Common myeloid progenitor, CD34-positive (primary cell): ENCODE measurements at regions not wholly inside any gene's neighbourhood (a gene's known extent, or its start where the extent isn't known, plus 50 kb on each side); places are given as distances from the start of the nearest gene placed in this dataset.

Experiments used
- CTCF ChIA-PET: fragments of 350-600 bp; sonication (Branson Sonifier 250); formaldehyde crosslinking; loops from one replicate; lab custom pipeline; 2021; ENCODE audit warnings: antibody characterized with exemption; lab: Charles Lee
- POLR2A ChIA-PET: fragments of 350-600 bp; sonication (Branson Sonifier 250); formaldehyde crosslinking; loops from one replicate; lab custom pipeline; 2021; ENCODE audit warnings: antibody characterized with exemption; lab: Charles Lee
- DNase-seq, 3 donors: peaks; one replicate each; pipeline versions ENCODE4 v3.0.0 to v3.0.0-alpha.2; 2013
- H3K27ac ChIP-seq, 2 experiments: 1 replicate in 1 of 2; 2 replicates in 1 of 2; pipeline ENCODE4 v1.7.0; 2013; ENCODE audit warnings: inconsistent platforms in 2 of 2, low read length in 2 of 2, mild to moderate bottlenecking in 2 of 2, low read depth in 1 of 2, moderate library complexity in 1 of 2; ENCODE audit not compliant: severe bottlenecking in 2 of 2, insufficient read depth in 1 of 2, poor library complexity in 1 of 2
- H3K27me3 ChIP-seq, 5 experiments: replicated peaks in 2 of 5; 1 replicate in 3 of 5; 2 replicates in 2 of 5; pipeline versions ENCODE4 v1.6.1 to v1.7.0; 2013; ENCODE audit warnings: low read length in 4 of 5, mild to moderate bottlenecking in 2 of 5, moderate library complexity in 2 of 5, inconsistent platforms in 1 of 5; ENCODE audit not compliant: insufficient read depth in 5 of 5, control insufficient read depth in 4 of 5
- H3K36me3 ChIP-seq, 4 experiments: 1 replicate in 2 of 4; 2 replicates in 2 of 4; pipeline versions ENCODE4 v1.6.1 to v1.7.0; 2013; ENCODE audit warnings: low read length in 3 of 4, control low read depth in 1 of 4, mild to moderate bottlenecking in 1 of 4; ENCODE audit not compliant: control insufficient read depth in 4 of 4, insufficient read depth in 4 of 4
- H3K4me1 ChIP-seq, 4 experiments: 1 replicate in 3 of 4; 2 replicates in 1 of 4; pipeline versions ENCODE4 v1.6.1 to v1.7.1; 2013; ENCODE audit warnings: low read length in 3 of 4, mild to moderate bottlenecking in 3 of 4, control low read depth in 1 of 4, inconsistent platforms in 1 of 4, moderate library complexity in 1 of 4; ENCODE audit not compliant: control insufficient read depth in 4 of 4, insufficient read depth in 4 of 4; ENCODE audit errors: control extremely low read depth in 1 of 4
- H3K4me3 ChIP-seq, 7 experiments: 1 replicate in 4 of 7; 2 replicates in 3 of 7; pipeline versions ENCODE4 v1.5.1 to v1.7.0; 2013; ENCODE audit warnings: mild to moderate bottlenecking in 7 of 7, low read length in 6 of 7, moderate library complexity in 6 of 7, inconsistent platforms in 2 of 7, low read depth in 2 of 7, control low read depth in 1 of 7; ENCODE audit not compliant: insufficient read depth in 4 of 7, control insufficient read depth in 1 of 7; ENCODE audit errors: extremely low read depth in 1 of 7
- H3K9me3 ChIP-seq, 5 experiments: 1 replicate in 4 of 5; 2 replicates in 1 of 5; pipeline versions ENCODE4 v1.6.1 to v1.7.1; 2013; ENCODE audit warnings: low read length in 4 of 5, mild to moderate bottlenecking in 2 of 5, inconsistent platforms in 1 of 5, low read depth in 1 of 5, moderate library complexity in 1 of 5; ENCODE audit not compliant: control insufficient read depth in 4 of 5, insufficient read depth in 2 of 5; ENCODE audit errors: control extremely low read depth in 1 of 5
- WGBS: methylation state at CpG from one replicate; pipeline ENCODE4 v1.1.5; 2013; ENCODE audit not compliant: insufficient coverage; 5-methylcytosine and 5-hydroxymethylcytosine counted together

DNA sequence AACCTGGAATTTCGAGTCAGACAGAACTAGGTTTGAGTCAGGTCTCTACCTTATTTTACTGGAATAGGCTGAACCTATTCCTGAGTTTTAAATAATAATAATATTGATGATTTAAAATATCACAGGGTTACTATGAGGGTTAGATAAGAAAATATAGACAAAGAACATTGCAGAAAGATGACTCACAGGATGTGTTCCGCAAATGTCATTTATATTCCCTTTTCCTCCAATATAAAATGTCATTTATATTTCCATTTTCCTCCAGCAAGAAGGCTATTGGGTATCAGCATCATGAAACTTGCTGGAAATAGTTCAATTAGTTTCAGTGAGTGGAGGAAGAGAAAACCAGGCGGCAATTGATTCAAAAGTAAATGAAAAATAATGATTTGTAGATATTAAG lies 163.9 kb upstream of the RASSF8 start:
- no peaks in the 10 kb centered on the region for H3K9me3 ChIP-seq
- no peaks in the 10 kb centered on the region for H3K4me1 ChIP-seq
- CTCF ChIA-PET = no interaction called here
- no peaks in the 10 kb centered on the region for H3K27me3 ChIP-seq
- no peak for DNase-seq
- POLR2A ChIA-PET = no interaction called here
- H3K27ac ChIP-seq = no peak overlapping the region
- 100% methylated on average over 1 of the region's 3 CpGs for WGBS
- H3K36me3 ChIP-seq = no peaks in the 10 kb centered on the region
- no peak overlapping the region for H3K4me3 ChIP-seq

DNA sequence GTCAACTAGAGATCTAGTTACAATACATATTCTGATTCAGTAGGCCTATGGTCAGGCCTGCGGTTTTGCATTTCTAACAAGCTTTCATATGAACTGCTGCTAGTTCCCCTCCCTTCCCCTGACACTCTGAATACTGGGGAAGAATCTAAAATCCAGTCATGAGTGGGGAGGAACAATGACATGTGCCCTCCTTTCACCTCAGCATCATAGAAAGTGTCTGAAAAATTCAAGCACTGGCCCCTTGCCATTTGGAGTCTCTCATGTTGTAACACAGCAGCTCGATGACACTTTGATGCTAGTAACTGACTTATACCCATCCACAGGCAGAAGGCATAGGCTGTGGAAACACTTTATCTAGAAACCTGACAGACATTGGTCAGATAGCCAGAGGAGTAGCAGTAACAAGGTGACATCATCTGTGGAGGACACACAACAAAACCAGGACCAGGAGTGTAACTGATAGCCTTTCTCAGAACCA lies 161.9 kb upstream of the RASSF8 start:
- ChIA-PET CTCF (no interaction called here), POLR2A (no interaction called here)
- Histone ChIP-seq H3K4me1 (peaks cover 0 to 6% (median 2%) of the 10 kb centered on the region in 4 experiments), H3K27ac (no peak overlapping the region), H3K27me3 (no peaks in the 10 kb centered on the region), H3K4me3 (no peak overlapping the region), H3K9me3 (no peaks in the 10 kb centered on the region), H3K36me3 (no peaks in the 10 kb centered on the region)
- DNase-seq = peak in 2 of 3 donors; percentile 54 to 60
- WGBS = 100% methylated on average over 1 of the region's 2 CpGs

DNA sequence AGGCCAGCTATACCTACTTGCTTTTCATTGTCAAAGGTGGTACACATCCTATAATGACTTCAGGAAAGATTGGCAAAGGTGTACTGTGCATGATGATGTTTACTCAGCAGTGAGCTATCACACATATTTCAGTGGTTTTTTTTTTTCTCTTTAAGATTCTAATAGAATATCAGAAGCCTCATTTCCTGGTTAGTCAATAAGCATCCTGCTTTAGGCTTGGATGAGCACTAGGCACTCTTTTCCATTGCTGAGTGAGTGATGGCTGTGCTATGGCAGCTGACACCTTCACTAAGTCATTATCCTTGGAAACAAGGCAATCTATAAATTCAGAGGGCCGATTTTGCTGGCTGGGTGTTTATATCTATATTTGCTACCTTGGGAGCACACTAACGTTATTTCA lies 161.1 kb upstream of the RASSF8 start:
- no peaks in the 10 kb centered on the region for H3K36me3 ChIP-seq
- no peak overlapping the region for H3K4me3 ChIP-seq
- no peak for DNase-seq
- H3K27me3 ChIP-seq = no peaks in the 10 kb centered on the region
- peaks cover 0 to 8% (median 2%) of the 10 kb centered on the region in 4 experiments for H3K4me1 ChIP-seq
- WGBS = no CpG with 5 or more reads among the region's 2 CpGs
- H3K27ac ChIP-seq = no peak overlapping the region
- ChIA-PET CTCF (no interaction called here), POLR2A (no interaction called here)
- no peaks in the 10 kb centered on the region for H3K9me3 ChIP-seq

DNA sequence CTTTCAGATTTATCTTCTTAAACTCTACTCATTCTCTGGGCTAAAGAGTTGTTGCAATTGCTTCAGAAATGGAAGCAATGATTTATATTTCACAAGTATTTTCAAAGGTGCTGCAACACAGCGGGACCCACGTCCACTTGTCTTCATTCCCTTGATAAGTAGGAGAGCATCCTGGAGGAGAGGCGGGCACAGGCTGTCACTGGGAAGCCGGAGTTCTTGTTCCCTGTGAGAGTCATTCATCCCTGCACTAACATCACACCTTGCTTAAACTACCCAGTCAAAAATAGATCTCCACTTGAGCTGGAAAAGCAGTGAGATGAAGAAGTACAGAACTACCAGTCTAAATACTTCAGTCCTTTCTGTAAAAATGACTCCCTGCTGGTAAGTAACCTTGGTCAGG lies 160.5 kb upstream of the RASSF8 start:
- ChIA-PET CTCF (interaction anchor here (2.5 kb wide), 1 partner anchor 12 kb away, joined by 6 read pairs; no protein-coding TSS in a partner anchor), POLR2A (no interaction called here)
- Histone ChIP-seq H3K27ac (no peak overlapping the region), H3K9me3 (no peaks in the 10 kb centered on the region), H3K27me3 (no peaks in the 10 kb centered on the region), H3K4me1 (peaks cover 0 to 8% (median 2%) of the 10 kb centered on the region in 4 experiments), H3K36me3 (no peaks in the 10 kb centered on the region), H3K4me3 (no peak overlapping the region)
- no peak for DNase-seq
- 100% methylated on average over 3 of the region's 4 CpGs for WGBS

DNA sequence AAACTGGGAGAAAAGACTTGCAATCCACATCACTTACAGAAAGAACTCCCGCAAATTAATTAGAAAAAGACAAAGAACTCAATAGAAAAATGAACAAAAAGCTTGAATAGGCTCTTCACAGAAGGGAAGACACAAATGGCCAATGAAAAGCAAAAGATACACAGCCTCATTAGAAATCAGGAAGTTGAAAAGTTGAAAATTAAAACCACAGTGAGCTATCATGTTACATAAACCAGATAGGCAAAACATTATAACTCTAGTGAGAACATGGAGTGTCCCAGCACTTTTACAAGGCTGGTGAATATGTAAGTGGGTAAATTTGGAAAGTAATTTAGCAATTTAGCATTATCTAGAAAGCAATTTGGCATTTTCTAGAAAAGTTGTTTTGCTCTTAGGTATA lies 158.4 kb upstream of the RASSF8 start:
- CTCF ChIA-PET = interaction anchor here (1.0 to 2.5 kb wide), 2 partner anchors 11 to 14 kb away, joined by 6 read pairs; no protein-coding TSS in a partner anchor

DNA sequence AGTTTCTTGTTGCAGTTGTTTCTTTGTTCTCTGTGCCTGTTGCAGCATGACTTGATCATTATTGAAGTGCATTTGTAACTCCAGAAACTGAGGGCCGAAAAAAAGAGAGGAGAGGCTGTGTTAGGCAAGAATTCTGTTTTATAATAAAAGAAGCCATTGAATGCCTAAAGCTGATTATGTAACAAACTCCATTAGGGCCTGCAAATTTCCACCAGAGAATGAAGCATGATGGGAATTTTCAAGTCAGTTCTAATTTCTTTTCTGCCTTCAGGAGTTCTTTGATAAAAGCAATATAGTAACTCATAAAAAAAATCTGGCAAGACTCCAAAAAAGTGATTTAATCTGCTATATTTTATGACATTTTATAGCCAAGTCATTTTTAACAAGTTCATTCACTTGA lies 156.7 kb upstream of the RASSF8 start:
- Histone ChIP-seq H3K36me3 (no peaks in the 10 kb centered on the region), H3K9me3 (no peaks in the 10 kb centered on the region), H3K4me3 (no peak overlapping the region), H3K27ac (no peak overlapping the region), H3K4me1 (peaks cover 0 to 15% (median 7%) of the 10 kb centered on the region in 4 experiments), H3K27me3 (peaks cover 0 to 2% (median 0%) of the 10 kb centered on the region in 5 experiments)
- no CpG with 5 or more reads among the region's 1 CpG for WGBS
- ChIA-PET POLR2A (no interaction called here), CTCF (no interaction called here)
- no peak for DNase-seq

More for the DNA sequence above, 158.4 kb upstream of the RASSF8 start:
- H3K4me1 ChIP-seq = peaks cover 0 to 8% (median 2%) of the 10 kb centered on the region in 4 experiments
- no peak overlapping the region for H3K27ac ChIP-seq
- peak in 2 of 3 donors; percentile 63 to 77 for DNase-seq
- no CpG with 5 or more reads among the region's 1 CpG for WGBS
- POLR2A ChIA-PET = no interaction called here
- no peaks in the 10 kb centered on the region for H3K36me3 ChIP-seq
- peaks cover 0 to 2% (median 0%) of the 10 kb centered on the region in 5 experiments for H3K27me3 ChIP-seq
- no peaks in the 10 kb centered on the region for H3K9me3 ChIP-seq
- H3K4me3 ChIP-seq = no peak overlapping the region

DNA sequence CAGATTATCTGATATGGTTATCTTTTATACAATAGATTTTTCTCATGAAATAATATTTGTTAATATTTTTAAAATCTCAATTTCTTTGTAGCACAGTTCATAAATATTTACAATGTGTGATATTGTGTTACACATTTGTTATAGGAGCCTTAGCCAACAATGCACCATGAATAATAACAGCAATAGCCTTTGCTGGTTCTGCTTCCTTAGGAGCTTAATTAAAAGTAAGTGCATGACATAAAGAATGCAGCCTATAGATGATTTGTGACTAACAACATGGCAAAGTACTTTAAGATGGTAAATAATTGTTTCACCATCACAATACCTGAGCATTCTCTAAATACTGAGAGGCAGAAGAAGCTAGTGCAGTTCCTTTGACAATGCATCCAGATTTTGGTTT lies 156.3 kb upstream of the RASSF8 start:
- Histone ChIP-seq H3K27ac (no peak overlapping the region), H3K4me3 (no peak overlapping the region), H3K27me3 (peaks cover 0 to 2% (median 0%) of the 10 kb centered on the region in 5 experiments), H3K36me3 (no peaks in the 10 kb centered on the region), H3K4me1 (peaks cover 0 to 16% (median 8%) of the 10 kb centered on the region in 4 experiments), H3K9me3 (no peaks in the 10 kb centered on the region)
- DNase-seq = no peak
- POLR2A ChIA-PET = no interaction called here
- CTCF ChIA-PET = no interaction called here
